Peyer's patch (tissue), 4 donors: ENCODE measurements at regions not wholly inside any gene's neighbourhood (a gene's known extent, or its start where the extent isn't known, plus 50 kb on each side); places are given as distances from the start of the nearest gene placed in this dataset.

Source experiments
- DNase-seq, 3 donors: peaks; one replicate each; pipeline ENCODE4 v3.0.0-alpha.2; 2017 to 2019
- H3K27ac ChIP-seq, 4 donors: fragments of 200-600 bp; sonication (generic); one replicate each; pipeline ENCODE4 v1.5.1; 2016 to 2019
- H3K27me3 ChIP-seq, 2 donors: fragments of 200-600 bp; sonication (generic); one replicate each; pipeline ENCODE4 v1.5.1; 2019
- H3K36me3 ChIP-seq, 3 donors: fragments of 200-600 bp; sonication (generic); one replicate each; pipeline ENCODE4 v1.5.1; 2016 to 2019
- H3K4me1 ChIP-seq, 4 donors: fragments of 200-600 bp; sonication (generic); one replicate each; pipeline ENCODE4 v1.5.1; 2016 to 2019
- H3K4me3 ChIP-seq, 4 donors: fragments of 200-600 bp; sonication (generic); 1 replicate in 3 of 4; 2 replicates in 1 of 4; pipeline ENCODE4 v1.5.1; 2016 to 2019; ENCODE audit warnings: mild to moderate bottlenecking in 1 of 4
- H3K9me3 ChIP-seq, 4 donors: fragments of 200-600 bp; sonication (generic); one replicate each; pipeline ENCODE4 v1.5.1; 2016 to 2019; ENCODE audit warnings: mild to moderate bottlenecking in 1 of 4
- POLR2A ChIP-seq, 2 donors: fragments of 450-650 bp; IDR thresholded peaks; one replicate each; pipeline ENCODE4 v1.5.1; 2017; ENCODE audit warnings: antibody characterized with exemption in 2 of 2, mild to moderate bottlenecking in 2 of 2, moderate library complexity in 2 of 2
- TF ChIP-seq, protein P1 (sequence below), 6 experiments: fragments of 450-650 bp in 4 of 6; fragments of 200-600 bp in 2 of 6; sonication (generic) in 1 of 6; IDR thresholded peaks; one replicate each; pipeline ENCODE4 v1.5.1; 2017 to 2019; ENCODE audit warnings: antibody characterized with exemption in 6 of 6, mild to moderate bottlenecking in 3 of 6, moderate library complexity in 1 of 6

DNA sequence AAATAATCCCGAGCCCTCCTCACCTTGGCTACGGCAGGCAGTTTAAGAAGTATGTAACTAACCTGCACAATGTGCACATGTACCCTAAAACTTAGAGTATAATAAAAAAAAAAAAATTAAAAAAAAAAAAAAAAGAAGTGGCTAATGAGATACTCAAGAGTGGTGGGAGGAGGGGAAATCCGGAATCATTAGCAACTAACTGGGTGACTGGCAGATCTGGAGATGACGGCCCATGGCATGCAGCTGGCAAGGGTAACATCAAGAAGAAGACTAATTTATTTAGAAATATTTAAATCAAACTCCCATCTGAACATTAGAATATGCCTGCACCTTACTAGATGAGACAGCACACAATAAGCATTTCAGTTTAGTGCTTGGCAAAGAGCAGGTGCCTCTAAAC lies 52.3 kb upstream of the TMCC3 start:
- Histone ChIP-seq H3K27me3 (no peaks in the 10 kb centered on the region), H3K27ac (no peak overlapping the region), H3K36me3 (no peaks in the 10 kb centered on the region), H3K4me1 (no peaks in the 10 kb centered on the region), H3K9me3 (no peaks in the 10 kb centered on the region), H3K4me3 (no peak overlapping the region)
- DNase-seq = no peak
- TF ChIP-seq POLR2A (IDR thresholded peaks at IDR 0.05) = no peak
- TF ChIP-seq, protein P1, sequence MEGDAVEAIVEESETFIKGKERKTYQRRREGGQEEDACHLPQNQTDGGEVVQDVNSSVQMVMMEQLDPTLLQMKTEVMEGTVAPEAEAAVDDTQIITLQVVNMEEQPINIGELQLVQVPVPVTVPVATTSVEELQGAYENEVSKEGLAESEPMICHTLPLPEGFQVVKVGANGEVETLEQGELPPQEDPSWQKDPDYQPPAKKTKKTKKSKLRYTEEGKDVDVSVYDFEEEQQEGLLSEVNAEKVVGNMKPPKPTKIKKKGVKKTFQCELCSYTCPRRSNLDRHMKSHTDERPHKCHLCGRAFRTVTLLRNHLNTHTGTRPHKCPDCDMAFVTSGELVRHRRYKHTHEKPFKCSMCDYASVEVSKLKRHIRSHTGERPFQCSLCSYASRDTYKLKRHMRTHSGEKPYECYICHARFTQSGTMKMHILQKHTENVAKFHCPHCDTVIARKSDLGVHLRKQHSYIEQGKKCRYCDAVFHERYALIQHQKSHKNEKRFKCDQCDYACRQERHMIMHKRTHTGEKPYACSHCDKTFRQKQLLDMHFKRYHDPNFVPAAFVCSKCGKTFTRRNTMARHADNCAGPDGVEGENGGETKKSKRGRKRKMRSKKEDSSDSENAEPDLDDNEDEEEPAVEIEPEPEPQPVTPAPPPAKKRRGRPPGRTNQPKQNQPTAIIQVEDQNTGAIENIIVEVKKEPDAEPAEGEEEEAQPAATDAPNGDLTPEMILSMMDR (IDR thresholded peaks at IDR 0.05) = no peak

DNA sequence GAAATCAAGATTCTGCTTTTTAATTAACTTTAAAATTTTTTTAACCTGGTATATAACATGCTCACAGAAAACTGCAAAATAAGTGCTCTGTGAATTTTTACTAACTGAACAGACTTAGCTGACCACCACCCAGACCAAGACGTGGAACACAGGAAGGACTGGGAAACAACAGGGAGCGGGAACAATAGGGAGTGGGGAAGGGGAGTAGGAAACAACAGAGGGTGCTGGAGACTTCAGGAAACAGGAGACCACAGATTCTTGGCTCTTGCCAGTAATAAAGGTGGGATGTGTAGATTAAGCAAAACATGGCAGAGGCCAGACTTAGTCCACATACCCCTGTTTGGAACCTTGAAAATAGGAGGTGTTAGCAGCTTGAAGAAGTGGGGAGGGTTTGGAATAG lies 51.4 kb upstream of the TMCC3 start:
- H3K9me3 ChIP-seq = no peaks in the 10 kb centered on the region
- H3K4me1 ChIP-seq = no peaks in the 10 kb centered on the region
- no peaks in the 10 kb centered on the region for H3K27me3 ChIP-seq
- H3K4me3 ChIP-seq = no peak overlapping the region
- H3K36me3 ChIP-seq = no peaks in the 10 kb centered on the region
- H3K27ac ChIP-seq = no peak overlapping the region
- TF ChIP-seq, protein P1 (IDR thresholded peaks at IDR 0.05) = no peak
- TF ChIP-seq POLR2A (IDR thresholded peaks at IDR 0.05) = no peak
- no peak for DNase-seq

DNA sequence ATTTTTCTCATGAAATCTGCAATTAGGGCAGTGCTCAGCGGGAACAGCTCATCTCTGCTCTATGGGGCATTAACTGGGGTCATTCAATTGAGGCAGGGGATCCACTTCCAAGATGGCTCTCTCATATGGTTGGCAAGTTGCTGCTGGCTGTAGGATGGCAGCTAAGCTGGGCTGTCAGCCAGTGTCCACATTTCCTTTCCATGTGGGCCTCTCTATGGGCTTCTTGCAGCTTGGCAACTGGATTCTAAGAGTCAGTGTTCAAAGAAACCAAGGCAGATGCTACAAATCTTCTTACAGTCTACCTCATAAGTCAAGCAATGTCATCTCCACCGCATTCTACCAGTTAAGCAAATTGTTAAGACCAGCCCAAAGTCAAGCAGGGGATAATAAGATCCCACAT lies 50.3 kb upstream of the TMCC3 start:
- Histone ChIP-seq H3K4me3 (no peak overlapping the region), H3K4me1 (no peaks in the 10 kb centered on the region), H3K27ac (no peak overlapping the region), H3K27me3 (no peaks in the 10 kb centered on the region), H3K9me3 (no peaks in the 10 kb centered on the region), H3K36me3 (no peaks in the 10 kb centered on the region)
- TF ChIP-seq POLR2A (IDR thresholded peaks at IDR 0.05) = no peak
- TF ChIP-seq, protein P1 (IDR thresholded peaks at IDR 0.05) = no peak
- no peak for DNase-seq
